Mucosa of rectum (tissue), 2 donors: ENCODE measurements at regions not wholly inside any gene's neighbourhood (a gene's known extent, or its start where the extent isn't known, plus 50 kb on each side); places are given as distances from the start of the nearest gene placed in this dataset.

Source experiments
- H3K27ac ChIP-seq, 2 donors: one replicate each; pipeline ENCODE4 v1.7.0; 2013; ENCODE audit warnings: inconsistent platforms in 2 of 2, low read depth in 2 of 2, low read length in 2 of 2
- H3K27me3 ChIP-seq, 2 donors: one replicate each; pipeline ENCODE4 v1.7.0; 2013; ENCODE audit warnings: low read length in 2 of 2; ENCODE audit not compliant: control insufficient read depth in 2 of 2, insufficient read depth in 2 of 2
- H3K36me3 ChIP-seq, 2 donors: one replicate each; pipeline ENCODE4 v1.7.0; 2013; ENCODE audit warnings: low read length in 2 of 2; ENCODE audit not compliant: control insufficient read depth in 2 of 2, insufficient read depth in 2 of 2
- H3K4me1 ChIP-seq, 2 donors: one replicate each; pipeline ENCODE4 v1.7.0; 2013; ENCODE audit warnings: low read length in 2 of 2, mild to moderate bottlenecking in 1 of 2; ENCODE audit not compliant: control insufficient read depth in 2 of 2, insufficient read depth in 2 of 2
- H3K4me3 ChIP-seq, 2 donors: one replicate each; pipeline ENCODE4 v1.7.0; 2013; ENCODE audit warnings: low read length in 2 of 2
- H3K9ac ChIP-seq, 2 donors: one replicate each; pipeline ENCODE4 v1.7.0; 2013; ENCODE audit warnings: low read length in 2 of 2, low read depth in 1 of 2, mild to moderate bottlenecking in 1 of 2
- H3K9me3 ChIP-seq, 2 donors: one replicate each; pipeline ENCODE4 v1.7.0; 2013; ENCODE audit warnings: low read length in 2 of 2; ENCODE audit not compliant: control insufficient read depth in 2 of 2
- donor health status: healthy.
- donor health status: Normal muscosa, but diverticular disease.

GRCh38 chr5:28708472-28708871 is 1670.1 kb upstream of the CDH9 start:
- H3K9me3 ChIP-seq, result no peaks in the 10 kb centered on the region
- H3K27me3 ChIP-seq, result no peaks in the 10 kb centered on the region
- H3K4me1 ChIP-seq, result no peaks in the 10 kb centered on the region
- no peak overlapping the region for H3K27ac ChIP-seq
- H3K4me3 ChIP-seq, result no peak overlapping the region
- no peaks in the 10 kb centered on the region for H3K36me3 ChIP-seq
- H3K9ac ChIP-seq, result no peak overlapping the region

- no peak overlapping the region for H3K27ac ChIP-seq
- H3K9me3 ChIP-seq, result no peaks in the 10 kb centered on the region
- H3K27me3 ChIP-seq, result no peaks in the 10 kb centered on the region
- no peaks in the 10 kb centered on the region for H3K4me1 ChIP-seq
- no peaks in the 10 kb centered on the region for H3K36me3 ChIP-seq
- no peak overlapping the region for H3K9ac ChIP-seq
- H3K4me3 ChIP-seq, result no peak overlapping the region
Measured at GRCh38 chr5:28707706-28708105, 1669.3 kb upstream of the CDH9 start.

- no peak overlapping the region for H3K4me3 ChIP-seq
- H3K27me3 ChIP-seq, result no peaks in the 10 kb centered on the region
- no peaks in the 10 kb centered on the region for H3K4me1 ChIP-seq
Measured at GRCh38 chr5:28703651-28704260, 1665.4 kb upstream of the CDH9 start.

GRCh38 chr5:28691526-28691925 is 1653.1 kb upstream of the CDH9 start:
- Histone ChIP-seq H3K27ac (no peak overlapping the region), H3K27me3 (no peaks in the 10 kb centered on the region), H3K4me1 (no peaks in the 10 kb centered on the region), H3K9me3 (no peaks in the 10 kb centered on the region), H3K4me3 (no peak overlapping the region), H3K36me3 (no peaks in the 10 kb centered on the region), H3K9ac (no peak overlapping the region)

More at GRCh38 chr5:28703651-28704260, 1665.4 kb upstream of the CDH9 start:
- no peaks in the 10 kb centered on the region for H3K36me3 ChIP-seq
- H3K9me3 ChIP-seq, result no peaks in the 10 kb centered on the region
- H3K27ac ChIP-seq, result no peak overlapping the region
- H3K9ac ChIP-seq, result no peak overlapping the region

- no peak overlapping the region for H3K27ac ChIP-seq
- H3K4me3 ChIP-seq, result no peak overlapping the region
- no peaks in the 10 kb centered on the region for H3K27me3 ChIP-seq
- no peaks in the 10 kb centered on the region for H3K9me3 ChIP-seq
- H3K4me1 ChIP-seq, result no peaks in the 10 kb centered on the region
- H3K36me3 ChIP-seq, result no peaks in the 10 kb centered on the region
- no peak overlapping the region for H3K9ac ChIP-seq
Measured at GRCh38 chr5:28685794-28686193, 1647.4 kb upstream of the CDH9 start.

GRCh38 chr5:28678899-28679298 is 1640.5 kb upstream of the CDH9 start:
- Histone ChIP-seq H3K4me3 (no peak overlapping the region), H3K27ac (no peak overlapping the region), H3K9ac (no peak overlapping the region), H3K36me3 (no peaks in the 10 kb centered on the region), H3K27me3 (no peaks in the 10 kb centered on the region), H3K4me1 (no peaks in the 10 kb centered on the region), H3K9me3 (no peaks in the 10 kb centered on the region)

- no peaks in the 10 kb centered on the region for H3K27me3 ChIP-seq
- H3K9me3 ChIP-seq, result no peaks in the 10 kb centered on the region
- H3K36me3 ChIP-seq, result no peaks in the 10 kb centered on the region
- no peaks in the 10 kb centered on the region for H3K4me1 ChIP-seq
- no peak overlapping the region for H3K9ac ChIP-seq
- no peak overlapping the region for H3K27ac ChIP-seq
- no peak overlapping the region for H3K4me3 ChIP-seq
Measured at GRCh38 chr5:28666110-28666509, 1627.7 kb upstream of the CDH9 start.

- no peak overlapping the region for H3K9ac ChIP-seq
Measured at GRCh38 chr5:28648108-28648507, 1609.7 kb upstream of the CDH9 start.

GRCh38 chr5:28632607-28633006 is 1594.2 kb upstream of the CDH9 start:
- Histone ChIP-seq H3K27ac (no peak overlapping the region), H3K4me3 (no peak overlapping the region), H3K9me3 (peaks cover 4 to 6% of the 10 kb centered on the region in 2 donors), H3K27me3 (no peaks in the 10 kb centered on the region), H3K9ac (no peak overlapping the region), H3K4me1 (no peaks in the 10 kb centered on the region), H3K36me3 (no peaks in the 10 kb centered on the region)

More at GRCh38 chr5:28648108-28648507, 1609.7 kb upstream of the CDH9 start:
- Histone ChIP-seq H3K4me1 (no peaks in the 10 kb centered on the region), H3K27me3 (no peaks in the 10 kb centered on the region), H3K27ac (no peak overlapping the region), H3K9me3 (peaks cover 0 to 2% of the 10 kb centered on the region in 2 donors), H3K36me3 (no peaks in the 10 kb centered on the region), H3K4me3 (no peak overlapping the region)

- Histone ChIP-seq H3K36me3 (no peaks in the 10 kb centered on the region), H3K4me1 (no peaks in the 10 kb centered on the region), H3K9ac (no peak overlapping the region), H3K9me3 (no peaks in the 10 kb centered on the region), H3K27me3 (no peaks in the 10 kb centered on the region), H3K4me3 (no peak overlapping the region), H3K27ac (no peak overlapping the region)
Measured at GRCh38 chr5:28603869-28604268, 1565.5 kb upstream of the CDH9 start.

- H3K9ac ChIP-seq, result no peak overlapping the region
- no peaks in the 10 kb centered on the region for H3K36me3 ChIP-seq
- H3K9me3 ChIP-seq, result no peaks in the 10 kb centered on the region
- no peak overlapping the region for H3K27ac ChIP-seq
- no peak overlapping the region for H3K4me3 ChIP-seq
- no peaks in the 10 kb centered on the region for H3K27me3 ChIP-seq
- no peaks in the 10 kb centered on the region for H3K4me1 ChIP-seq
Measured at GRCh38 chr5:28602429-28602828, 1564.0 kb upstream of the CDH9 start.
